ENCODE measurements at regions not wholly inside any gene's neighbourhood (a gene's known extent, or its start where the extent isn't known, plus 50 kb on each side); places are given as distances from the start of the nearest gene placed in this dataset.

DNA sequence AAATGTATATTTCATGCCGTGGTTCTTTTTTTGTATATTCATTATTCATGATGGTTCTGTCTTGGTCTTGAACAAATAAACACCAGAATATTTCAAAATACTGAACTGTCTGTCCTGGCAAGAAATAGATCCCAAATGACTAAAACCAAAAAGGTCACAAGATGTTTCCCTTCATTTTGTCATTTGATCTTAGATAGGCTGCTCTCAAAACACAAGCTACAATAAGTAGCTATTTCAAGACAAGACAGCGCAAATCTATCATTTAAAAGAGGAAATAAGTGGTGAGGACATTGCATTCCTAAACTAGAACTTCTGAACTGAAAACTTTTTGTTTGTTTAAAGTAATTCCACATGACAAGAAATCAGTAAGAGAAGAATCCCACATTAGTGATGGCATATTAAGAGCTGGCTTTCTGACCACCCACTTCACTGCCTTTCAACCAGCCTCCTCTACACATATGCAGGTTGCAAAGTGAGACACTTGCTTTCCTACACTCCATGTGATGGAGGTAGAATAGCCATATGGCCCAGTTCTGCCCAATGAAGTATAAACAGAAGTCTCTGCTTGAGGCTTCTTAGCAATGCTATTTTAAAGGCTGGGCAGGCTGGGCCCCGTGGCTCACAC is 54.4 kb upstream of the CCDC28A start:
- intact Hi-C loops (cut with micrococcal nuclease; ENCODE audit: unreplicated experiment): no loop called here
- H3K27me3 ChIP-seq (replicated peaks; ENCODE audit: insufficient read depth, low read depth, low read length, poor library complexity): no peaks in the 10 kb centered on the region
- peaks cover 8% of the 10 kb centered on the region for H3K4me1 ChIP-seq (ENCODE audit: insufficient read depth, low read length, poor library complexity, severe bottlenecking)
- H3K4me3 ChIP-seq (ENCODE audit: low read depth, low read length, poor library complexity, severe bottlenecking): no peak overlapping the region
- H3K27ac ChIP-seq (ENCODE audit: low read depth, low read length, poor library complexity, severe bottlenecking): no peak overlapping the region
- no peaks in the 10 kb centered on the region for H3K9me3 ChIP-seq (ENCODE audit: low read depth, low read length, poor library complexity, severe bottlenecking)
- CTCF ChIA-PET: no interaction called here
- DNase-seq (ENCODE audit: low spot score): no peak
- no peak for TF ChIP-seq EZH2 (IDR thresholded peaks at IDR 0.05; ENCODE audit: borderline replicate concordance, low read depth, low read length, poor library complexity, severe bottlenecking)
- TF ChIP-seq, protein P1, sequence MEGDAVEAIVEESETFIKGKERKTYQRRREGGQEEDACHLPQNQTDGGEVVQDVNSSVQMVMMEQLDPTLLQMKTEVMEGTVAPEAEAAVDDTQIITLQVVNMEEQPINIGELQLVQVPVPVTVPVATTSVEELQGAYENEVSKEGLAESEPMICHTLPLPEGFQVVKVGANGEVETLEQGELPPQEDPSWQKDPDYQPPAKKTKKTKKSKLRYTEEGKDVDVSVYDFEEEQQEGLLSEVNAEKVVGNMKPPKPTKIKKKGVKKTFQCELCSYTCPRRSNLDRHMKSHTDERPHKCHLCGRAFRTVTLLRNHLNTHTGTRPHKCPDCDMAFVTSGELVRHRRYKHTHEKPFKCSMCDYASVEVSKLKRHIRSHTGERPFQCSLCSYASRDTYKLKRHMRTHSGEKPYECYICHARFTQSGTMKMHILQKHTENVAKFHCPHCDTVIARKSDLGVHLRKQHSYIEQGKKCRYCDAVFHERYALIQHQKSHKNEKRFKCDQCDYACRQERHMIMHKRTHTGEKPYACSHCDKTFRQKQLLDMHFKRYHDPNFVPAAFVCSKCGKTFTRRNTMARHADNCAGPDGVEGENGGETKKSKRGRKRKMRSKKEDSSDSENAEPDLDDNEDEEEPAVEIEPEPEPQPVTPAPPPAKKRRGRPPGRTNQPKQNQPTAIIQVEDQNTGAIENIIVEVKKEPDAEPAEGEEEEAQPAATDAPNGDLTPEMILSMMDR (conservative IDR thresholded peaks at IDR 0.05; ENCODE audit: low read depth, low read length): no peak
- POLR2A ChIA-PET (ENCODE audit: low non-redundant PET): no interaction called here
- no TSS peak for BruUV-seq (replicated peaks)
- H3K36me3 ChIP-seq (ENCODE audit: insufficient read depth, low read length, poor library complexity, severe bottlenecking): no peaks in the 10 kb centered on the region

DNA sequence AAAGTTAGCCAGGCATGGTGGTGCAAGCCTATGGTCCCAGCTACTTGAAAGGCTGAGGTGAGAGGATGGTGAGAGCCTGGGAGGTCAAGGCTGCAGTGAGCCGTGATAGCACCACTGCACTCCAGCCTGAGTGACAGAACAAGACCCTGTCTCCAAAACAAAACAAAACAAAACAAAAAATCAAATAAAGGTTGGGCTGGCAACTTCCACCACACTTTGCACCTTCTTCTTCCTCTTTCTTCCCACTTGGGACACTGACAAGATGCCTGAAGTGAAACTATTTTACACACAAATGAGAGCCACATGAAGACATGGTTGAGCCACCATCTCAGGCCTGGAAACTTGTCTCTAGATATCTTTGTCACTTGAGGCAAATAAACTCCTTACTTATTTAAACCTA is 53.8 kb upstream of the CCDC28A start:
- H3K27me3 ChIP-seq (replicated peaks; ENCODE audit: insufficient read depth, low read depth, low read length, poor library complexity): no peaks in the 10 kb centered on the region
- no peak overlapping the region for H3K27ac ChIP-seq (ENCODE audit: low read depth, low read length, poor library complexity, severe bottlenecking)
- no peak overlapping the region for H3K4me3 ChIP-seq (ENCODE audit: low read depth, low read length, poor library complexity, severe bottlenecking)
- peaks cover 8% of the 10 kb centered on the region for H3K4me1 ChIP-seq (ENCODE audit: insufficient read depth, low read length, poor library complexity, severe bottlenecking)
- TF ChIP-seq, protein P1 (conservative IDR thresholded peaks at IDR 0.05; ENCODE audit: low read depth, low read length): no peak
- no peak for TF ChIP-seq EZH2 (IDR thresholded peaks at IDR 0.05; ENCODE audit: borderline replicate concordance, low read depth, low read length, poor library complexity, severe bottlenecking)
- ChIA-PET CTCF (no interaction called here), POLR2A (ENCODE audit: low non-redundant PET) (no interaction called here)
- intact Hi-C loops (cut with micrococcal nuclease; ENCODE audit: unreplicated experiment): no loop called here
- H3K36me3 ChIP-seq (ENCODE audit: insufficient read depth, low read length, poor library complexity, severe bottlenecking): no peaks in the 10 kb centered on the region
- no TSS peak for BruUV-seq (replicated peaks)
- no peak for DNase-seq (ENCODE audit: low spot score)
- H3K9me3 ChIP-seq (ENCODE audit: low read depth, low read length, poor library complexity, severe bottlenecking): no peaks in the 10 kb centered on the region

DNA sequence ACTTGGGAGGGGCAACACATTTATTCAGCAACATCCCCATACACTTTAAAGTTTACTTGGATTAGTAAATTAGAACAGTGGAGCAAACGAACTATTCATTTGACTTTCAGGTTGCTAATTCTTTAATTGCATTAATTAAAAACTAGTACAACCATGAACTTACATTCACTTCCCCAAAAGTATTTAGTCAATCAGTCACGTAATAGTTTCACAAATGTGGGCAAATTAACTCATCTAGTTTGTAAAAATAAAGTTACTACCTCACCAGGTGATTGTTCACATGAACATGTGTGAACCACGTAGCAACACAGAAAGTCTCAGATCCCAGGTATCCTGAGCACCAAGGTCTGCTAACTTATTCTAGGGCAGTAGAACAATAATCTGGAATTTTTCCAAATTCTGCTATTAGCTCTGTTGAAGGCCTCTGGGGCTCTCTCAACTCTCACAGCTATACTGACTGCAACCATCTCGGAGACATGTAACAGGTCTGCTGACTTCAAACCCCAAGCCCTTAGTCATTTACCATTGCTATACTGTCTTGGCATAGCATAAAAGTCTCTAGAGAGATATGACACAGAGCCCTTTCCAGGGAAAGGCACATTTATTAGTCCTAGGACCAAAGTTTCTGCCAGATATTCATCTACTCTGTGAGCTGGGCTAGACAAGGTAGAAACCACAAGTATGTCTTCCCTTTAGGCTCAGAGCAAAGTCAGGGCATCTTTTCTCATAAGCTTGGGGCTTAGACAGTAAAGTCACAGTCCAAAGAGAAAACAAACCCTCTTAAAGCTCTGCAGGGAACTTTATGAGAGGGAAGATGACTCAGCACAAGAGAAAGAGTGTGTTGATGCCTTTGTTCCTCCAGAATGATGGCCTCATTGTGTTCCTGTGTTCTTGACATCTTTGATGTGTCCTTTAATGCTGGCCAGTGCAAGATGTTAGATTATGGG is 50.9 kb upstream of the CCDC28A start:
- TF ChIP-seq, protein P1 (conservative IDR thresholded peaks at IDR 0.05; ENCODE audit: low read depth, low read length): no peak
- TF ChIP-seq EZH2 (IDR thresholded peaks at IDR 0.05; ENCODE audit: borderline replicate concordance, low read depth, low read length, poor library complexity, severe bottlenecking): no peak
- no peaks in the 10 kb centered on the region for H3K9me3 ChIP-seq (ENCODE audit: low read depth, low read length, poor library complexity, severe bottlenecking)
- POLR2A ChIA-PET (ENCODE audit: low non-redundant PET): no interaction called here
- peaks cover 8% of the 10 kb centered on the region for H3K4me1 ChIP-seq (ENCODE audit: insufficient read depth, low read length, poor library complexity, severe bottlenecking)
- H3K36me3 ChIP-seq (ENCODE audit: insufficient read depth, low read length, poor library complexity, severe bottlenecking): no peaks in the 10 kb centered on the region
- CTCF ChIA-PET: interaction anchor here (0.6 kb wide), 1 partner anchor 41 kb away, joined by 3 read pairs; no protein-coding TSS in a partner anchor
- no peak overlapping the region for H3K27ac ChIP-seq (ENCODE audit: low read depth, low read length, poor library complexity, severe bottlenecking)
- DNase-seq (ENCODE audit: low spot score): peak; percentile 62
- no TSS peak for BruUV-seq (replicated peaks)
- intact Hi-C loops (cut with micrococcal nuclease; ENCODE audit: unreplicated experiment): no loop called here
- no peak overlapping the region for H3K4me3 ChIP-seq (ENCODE audit: low read depth, low read length, poor library complexity, severe bottlenecking)
- H3K27me3 ChIP-seq (replicated peaks; ENCODE audit: insufficient read depth, low read depth, low read length, poor library complexity): no peaks in the 10 kb centered on the region

Measured in A673 (cell line).